ENCODE measurements at regions not wholly inside any gene's neighbourhood (a gene's known extent, or its start where the extent isn't known, plus 50 kb on each side); places are given as distances from the start of the nearest gene placed in this dataset.

DNA sequence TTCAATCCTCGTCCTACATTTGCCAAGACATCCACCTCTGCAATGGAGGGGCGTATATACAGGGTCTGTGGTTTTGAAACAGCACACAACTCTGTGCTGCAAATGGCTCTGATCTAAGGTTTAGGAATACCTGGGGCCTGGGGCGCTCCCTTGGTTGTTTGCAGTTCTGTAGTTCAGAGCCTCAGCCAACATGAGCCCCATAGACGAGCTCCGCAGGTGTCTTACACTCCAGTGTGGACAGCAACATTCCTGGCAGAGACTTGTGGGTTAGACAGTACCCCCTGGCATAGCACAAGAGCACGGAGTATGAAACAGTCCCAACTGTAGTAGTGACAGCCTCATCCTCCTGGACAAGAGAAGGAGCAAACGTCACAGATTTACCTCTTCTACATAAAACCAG lies 120.3 kb upstream of the BARHL2 start:
- Mint-ChIP-seq H3K36me3 (no peaks in the 10 kb centered on the region), H3K4me3 (no peak overlapping the region), H3K27ac (no peak overlapping the region), H3K4me1 (peaks cover 82% of the 10 kb centered on the region), H3K9me3 (no peaks in the 10 kb centered on the region), H3K27me3 (ENCODE audit: low read depth) (peaks cover 97% of the 10 kb centered on the region)
- ChIA-PET POLR2A (no interaction called here), CTCF (interaction anchor here (0.5 to 2.5 kb wide), 3 partner anchors 24 to 111 kb away, joined by 3 to 14 read pairs (median 3); no protein-coding TSS in a partner anchor)
- ATAC-seq, result peak; percentile 4; the same call in 1 of the 2 replicates
- TF ChIP-seq, protein P1, sequence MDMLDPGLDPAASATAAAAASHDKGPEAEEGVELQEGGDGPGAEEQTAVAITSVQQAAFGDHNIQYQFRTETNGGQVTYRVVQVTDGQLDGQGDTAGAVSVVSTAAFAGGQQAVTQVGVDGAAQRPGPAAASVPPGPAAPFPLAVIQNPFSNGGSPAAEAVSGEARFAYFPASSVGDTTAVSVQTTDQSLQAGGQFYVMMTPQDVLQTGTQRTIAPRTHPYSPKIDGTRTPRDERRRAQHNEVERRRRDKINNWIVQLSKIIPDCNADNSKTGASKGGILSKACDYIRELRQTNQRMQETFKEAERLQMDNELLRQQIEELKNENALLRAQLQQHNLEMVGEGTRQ (CRISPR knock-in tag; IDR thresholded peaks at IDR 0.05), result no peak
- no peak for TF ChIP-seq CREB1 (CRISPR knock-in tag; IDR thresholded peaks at IDR 0.05)
- TF ChIP-seq, protein P2, sequence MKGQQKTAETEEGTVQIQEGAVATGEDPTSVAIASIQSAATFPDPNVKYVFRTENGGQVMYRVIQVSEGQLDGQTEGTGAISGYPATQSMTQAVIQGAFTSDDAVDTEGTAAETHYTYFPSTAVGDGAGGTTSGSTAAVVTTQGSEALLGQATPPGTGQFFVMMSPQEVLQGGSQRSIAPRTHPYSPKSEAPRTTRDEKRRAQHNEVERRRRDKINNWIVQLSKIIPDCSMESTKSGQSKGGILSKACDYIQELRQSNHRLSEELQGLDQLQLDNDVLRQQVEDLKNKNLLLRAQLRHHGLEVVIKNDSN (CRISPR knock-in tag; IDR thresholded peaks at IDR 0.05), result no peak
- TF ChIP-seq NFYB (CRISPR knock-in tag; conservative IDR thresholded peaks at IDR 0.05; ENCODE audit: low read depth), result no peak
- TF ChIP-seq, protein P3, sequence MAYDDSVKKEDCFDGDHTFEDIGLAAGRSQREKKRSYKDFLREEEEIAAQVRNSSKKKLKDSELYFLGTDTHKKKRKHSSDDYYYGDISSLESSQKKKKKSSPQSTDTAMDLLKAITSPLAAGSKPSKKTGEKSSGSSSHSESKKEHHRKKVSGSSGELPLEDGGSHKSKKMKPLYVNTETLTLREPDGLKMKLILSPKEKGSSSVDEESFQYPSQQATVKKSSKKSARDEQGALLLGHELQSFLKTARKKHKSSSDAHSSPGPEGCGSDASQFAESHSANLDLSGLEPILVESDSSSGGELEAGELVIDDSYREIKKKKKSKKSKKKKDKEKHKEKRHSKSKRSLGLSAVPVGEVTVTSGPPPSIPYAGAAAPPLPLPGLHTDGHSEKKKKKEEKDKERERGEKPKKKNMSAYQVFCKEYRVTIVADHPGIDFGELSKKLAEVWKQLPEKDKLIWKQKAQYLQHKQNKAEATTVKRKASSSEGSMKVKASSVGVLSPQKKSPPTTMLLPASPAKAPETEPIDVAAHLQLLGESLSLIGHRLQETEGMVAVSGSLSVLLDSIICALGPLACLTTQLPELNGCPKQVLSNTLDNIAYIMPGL (CRISPR knock-in tag; IDR thresholded peaks at IDR 0.05), result no peak
- TF ChIP-seq, protein P4, sequence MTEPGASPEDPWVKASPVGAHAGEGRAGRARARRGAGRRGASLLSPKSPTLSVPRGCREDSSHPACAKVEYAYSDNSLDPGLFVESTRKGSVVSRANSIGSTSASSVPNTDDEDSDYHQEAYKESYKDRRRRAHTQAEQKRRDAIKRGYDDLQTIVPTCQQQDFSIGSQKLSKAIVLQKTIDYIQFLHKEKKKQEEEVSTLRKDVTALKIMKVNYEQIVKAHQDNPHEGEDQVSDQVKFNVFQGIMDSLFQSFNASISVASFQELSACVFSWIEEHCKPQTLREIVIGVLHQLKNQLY (CRISPR knock-in tag; IDR thresholded peaks at IDR 0.05), result no peak
- no peak for TF ChIP-seq EMX1 (CRISPR knock-in tag; IDR thresholded peaks at IDR 0.05)
- TF ChIP-seq, protein P5, sequence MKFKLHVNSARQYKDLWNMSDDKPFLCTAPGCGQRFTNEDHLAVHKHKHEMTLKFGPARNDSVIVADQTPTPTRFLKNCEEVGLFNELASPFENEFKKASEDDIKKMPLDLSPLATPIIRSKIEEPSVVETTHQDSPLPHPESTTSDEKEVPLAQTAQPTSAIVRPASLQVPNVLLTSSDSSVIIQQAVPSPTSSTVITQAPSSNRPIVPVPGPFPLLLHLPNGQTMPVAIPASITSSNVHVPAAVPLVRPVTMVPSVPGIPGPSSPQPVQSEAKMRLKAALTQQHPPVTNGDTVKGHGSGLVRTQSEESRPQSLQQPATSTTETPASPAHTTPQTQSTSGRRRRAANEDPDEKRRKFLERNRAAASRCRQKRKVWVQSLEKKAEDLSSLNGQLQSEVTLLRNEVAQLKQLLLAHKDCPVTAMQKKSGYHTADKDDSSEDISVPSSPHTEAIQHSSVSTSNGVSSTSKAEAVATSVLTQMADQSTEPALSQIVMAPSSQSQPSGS (CRISPR knock-in tag; IDR thresholded peaks at IDR 0.05; ENCODE audit: borderline replicate concordance, low read depth), result no peak
- no peak for DNase-seq (ENCODE audit: low spot score)

DNA sequence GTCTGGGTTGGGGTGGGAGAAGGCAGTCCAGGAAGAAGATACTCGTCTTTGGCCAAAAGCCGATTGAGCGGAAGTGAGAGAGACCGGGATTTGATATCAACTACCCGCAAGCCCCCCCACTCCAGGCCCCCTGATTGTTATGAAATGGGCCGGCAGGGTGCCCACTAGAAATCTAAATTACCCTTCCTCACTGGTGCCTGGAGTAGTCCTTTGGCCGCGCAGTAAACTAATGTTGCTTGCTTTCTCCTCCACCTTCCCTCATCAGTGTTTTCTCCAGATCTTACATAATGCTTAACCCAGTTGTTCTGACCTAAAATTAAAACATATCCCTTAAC lies 119.2 kb upstream of the BARHL2 start:
- H3K4me1 Mint-ChIP-seq, result peaks cover 77% of the 10 kb centered on the region
- TF ChIP-seq, protein P6, sequence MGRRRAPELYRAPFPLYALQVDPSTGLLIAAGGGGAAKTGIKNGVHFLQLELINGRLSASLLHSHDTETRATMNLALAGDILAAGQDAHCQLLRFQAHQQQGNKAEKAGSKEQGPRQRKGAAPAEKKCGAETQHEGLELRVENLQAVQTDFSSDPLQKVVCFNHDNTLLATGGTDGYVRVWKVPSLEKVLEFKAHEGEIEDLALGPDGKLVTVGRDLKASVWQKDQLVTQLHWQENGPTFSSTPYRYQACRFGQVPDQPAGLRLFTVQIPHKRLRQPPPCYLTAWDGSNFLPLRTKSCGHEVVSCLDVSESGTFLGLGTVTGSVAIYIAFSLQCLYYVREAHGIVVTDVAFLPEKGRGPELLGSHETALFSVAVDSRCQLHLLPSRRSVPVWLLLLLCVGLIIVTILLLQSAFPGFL (CRISPR knock-in tag; IDR thresholded peaks at IDR 0.05; ENCODE audit: borderline replicate concordance), result no peak
- no peak for TF ChIP-seq ZNF396 (CRISPR knock-in tag; IDR thresholded peaks at IDR 0.05; ENCODE audit: borderline replicate concordance)
- TF ChIP-seq, protein P7, sequence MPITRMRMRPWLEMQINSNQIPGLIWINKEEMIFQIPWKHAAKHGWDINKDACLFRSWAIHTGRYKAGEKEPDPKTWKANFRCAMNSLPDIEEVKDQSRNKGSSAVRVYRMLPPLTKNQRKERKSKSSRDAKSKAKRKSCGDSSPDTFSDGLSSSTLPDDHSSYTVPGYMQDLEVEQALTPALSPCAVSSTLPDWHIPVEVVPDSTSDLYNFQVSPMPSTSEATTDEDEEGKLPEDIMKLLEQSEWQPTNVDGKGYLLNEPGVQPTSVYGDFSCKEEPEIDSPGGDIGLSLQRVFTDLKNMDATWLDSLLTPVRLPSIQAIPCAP (CRISPR knock-in tag; IDR thresholded peaks at IDR 0.05), result no peak
- TF ChIP-seq ATF1 (CRISPR knock-in tag; IDR thresholded peaks at IDR 0.05), result no peak
- peak overlapping the region; percentile 61 for H3K4me3 Mint-ChIP-seq
- ChIA-PET CTCF (no interaction called here), POLR2A (no interaction called here)
- DNase-seq (ENCODE audit: low spot score) (no peak), ATAC-seq (no peak; the same call in 1 of the 2 replicates)
- no peaks in the 10 kb centered on the region for H3K36me3 Mint-ChIP-seq
- no peak overlapping the region for H3K27ac Mint-ChIP-seq
- H3K27me3 Mint-ChIP-seq (ENCODE audit: low read depth), result peaks cover 97% of the 10 kb centered on the region
- no peaks in the 10 kb centered on the region for H3K9me3 Mint-ChIP-seq

DNA sequence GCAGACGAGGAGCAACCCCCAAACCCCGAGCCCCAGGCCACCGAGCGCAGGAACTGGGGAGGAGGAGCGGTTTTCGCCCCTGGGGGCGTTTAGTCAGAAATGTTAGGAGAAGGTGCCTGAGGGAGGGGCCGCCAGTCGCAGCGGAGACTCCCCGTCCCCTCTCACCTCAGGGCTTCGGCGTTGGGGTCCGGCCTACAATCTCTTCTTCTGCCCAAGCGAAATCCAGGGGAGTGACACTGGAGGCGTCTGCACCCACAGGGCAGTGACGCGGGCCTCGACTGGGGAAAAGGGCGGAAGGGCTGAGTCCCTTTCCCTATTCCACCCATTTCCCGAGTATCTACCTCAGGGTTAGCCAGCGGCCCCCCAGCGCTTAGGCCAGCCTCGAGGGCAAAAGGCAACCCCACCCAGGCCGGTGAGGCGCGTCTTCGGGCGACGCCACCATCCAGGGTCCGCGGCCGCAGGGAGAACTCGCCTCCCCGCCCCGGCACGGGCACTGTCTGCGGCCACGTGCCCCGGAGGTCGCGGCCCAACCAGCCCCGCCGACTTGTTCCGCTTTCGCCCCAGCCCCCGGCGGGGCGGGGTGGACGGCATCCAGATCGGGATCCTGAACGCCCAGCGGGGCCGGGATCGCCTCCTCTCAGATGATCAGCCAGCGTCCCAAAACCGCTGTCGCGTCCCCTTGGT lies 118.7 kb upstream of the BARHL2 start:
- ChIA-PET CTCF (interaction anchor here (1.2 to 4.7 kb wide), 4 partner anchors 106 to 329 kb away, joined by 5 to 23 read pairs (median 10); no protein-coding TSS in a partner anchor), POLR2A (no interaction called here)
- peaks cover 72% of the 10 kb centered on the region for H3K4me1 Mint-ChIP-seq
- H3K36me3 Mint-ChIP-seq, result no peaks in the 10 kb centered on the region
- DNase-seq (ENCODE audit: low spot score) (peak; percentile 52), ATAC-seq (peak; percentile 25)
- H3K27ac Mint-ChIP-seq, result no peak overlapping the region
- no peaks in the 10 kb centered on the region for H3K9me3 Mint-ChIP-seq
- peak overlapping the region; percentile 61 for H3K4me3 Mint-ChIP-seq
- peaks cover 95% of the 10 kb centered on the region for H3K27me3 Mint-ChIP-seq (ENCODE audit: low read depth)
- TF ChIP-seq OVOL2 (CRISPR knock-in tag; IDR thresholded peaks at IDR 0.05; ENCODE audit: borderline replicate concordance) (no peak), KAT7 (CRISPR knock-in tag; IDR thresholded peaks at IDR 0.05; ENCODE audit: borderline replicate concordance) (no peak), SMAD3 (CRISPR knock-in tag; IDR thresholded peaks at IDR 0.05; ENCODE audit: borderline replicate concordance) (no peak), FOXP1 (CRISPR knock-in tag; IDR thresholded peaks at IDR 0.05; ENCODE audit: borderline replicate concordance) (peak; percentile 86; the same call in 1 of the 2 replicates), ZNF396 (CRISPR knock-in tag; IDR thresholded peaks at IDR 0.05; ENCODE audit: borderline replicate concordance) (no peak), RORB (CRISPR knock-in tag; IDR thresholded peaks at IDR 0.05) (no peak)
- TF ChIP-seq, protein P8, sequence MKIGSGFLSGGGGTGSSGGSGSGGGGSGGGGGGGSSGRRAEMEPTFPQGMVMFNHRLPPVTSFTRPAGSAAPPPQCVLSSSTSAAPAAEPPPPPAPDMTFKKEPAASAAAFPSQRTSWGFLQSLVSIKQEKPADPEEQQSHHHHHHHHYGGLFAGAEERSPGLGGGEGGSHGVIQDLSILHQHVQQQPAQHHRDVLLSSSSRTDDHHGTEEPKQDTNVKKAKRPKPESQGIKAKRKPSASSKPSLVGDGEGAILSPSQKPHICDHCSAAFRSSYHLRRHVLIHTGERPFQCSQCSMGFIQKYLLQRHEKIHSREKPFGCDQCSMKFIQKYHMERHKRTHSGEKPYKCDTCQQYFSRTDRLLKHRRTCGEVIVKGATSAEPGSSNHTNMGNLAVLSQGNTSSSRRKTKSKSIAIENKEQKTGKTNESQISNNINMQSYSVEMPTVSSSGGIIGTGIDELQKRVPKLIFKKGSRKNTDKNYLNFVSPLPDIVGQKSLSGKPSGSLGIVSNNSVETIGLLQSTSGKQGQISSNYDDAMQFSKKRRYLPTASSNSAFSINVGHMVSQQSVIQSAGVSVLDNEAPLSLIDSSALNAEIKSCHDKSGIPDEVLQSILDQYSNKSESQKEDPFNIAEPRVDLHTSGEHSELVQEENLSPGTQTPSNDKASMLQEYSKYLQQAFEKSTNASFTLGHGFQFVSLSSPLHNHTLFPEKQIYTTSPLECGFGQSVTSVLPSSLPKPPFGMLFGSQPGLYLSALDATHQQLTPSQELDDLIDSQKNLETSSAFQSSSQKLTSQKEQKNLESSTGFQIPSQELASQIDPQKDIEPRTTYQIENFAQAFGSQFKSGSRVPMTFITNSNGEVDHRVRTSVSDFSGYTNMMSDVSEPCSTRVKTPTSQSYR (CRISPR knock-in tag; IDR thresholded peaks at IDR 0.05), result peak; percentile 25; the same call in 1 of the 2 replicates
